Mammary epithelial cell (primary cell): ENCODE measurements at regions not wholly inside any gene's neighbourhood (a gene's known extent, or its start where the extent isn't known, plus 50 kb on each side); places are given as distances from the start of the nearest gene placed in this dataset.

ENCODE experiments used
- EZH2 ChIP-seq: IDR thresholded peaks from 2 replicates; pipeline ENCODE4 v1.6.1; 2012; ENCODE audit warnings: low read length, inconsistent platforms, borderline replicate concordance
- TF ChIP-seq, protein P1 (sequence below), 2 donors: IDR thresholded peaks in 1 of 2; conservative IDR thresholded peaks in 1 of 2; 2 replicates each; pipeline ENCODE4 v1.5.1; 2011 to 2012; ENCODE audit warnings: inconsistent platforms in 2 of 2, low read length in 2 of 2, mild to moderate bottlenecking in 2 of 2, control low read depth in 1 of 2, low read depth in 1 of 2; ENCODE audit not compliant: insufficient read depth in 1 of 2; ENCODE audit errors: extremely low read depth in 1 of 2

DNA sequence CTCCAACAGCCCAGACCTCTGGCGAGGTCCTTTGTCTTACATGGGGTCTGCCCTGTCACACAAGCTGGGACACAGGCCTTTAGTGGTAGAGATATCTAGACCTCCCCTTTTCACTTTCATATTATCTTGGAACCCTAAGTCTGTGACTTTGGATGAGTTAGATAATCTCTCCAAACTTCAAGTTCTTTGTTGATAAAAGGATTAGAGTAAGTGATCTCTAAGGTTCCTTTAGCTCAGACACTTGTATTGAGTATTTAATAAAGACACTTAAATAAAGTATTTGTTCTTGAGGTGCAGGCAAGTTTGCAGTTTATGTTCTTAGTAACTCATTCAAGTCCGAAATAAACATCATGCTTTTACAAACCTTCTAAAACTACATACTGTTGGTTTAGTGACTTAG is 459.6 kb downstream of the SHQ1 start:
- no peak for TF ChIP-seq EZH2
- TF ChIP-seq, protein P1, sequence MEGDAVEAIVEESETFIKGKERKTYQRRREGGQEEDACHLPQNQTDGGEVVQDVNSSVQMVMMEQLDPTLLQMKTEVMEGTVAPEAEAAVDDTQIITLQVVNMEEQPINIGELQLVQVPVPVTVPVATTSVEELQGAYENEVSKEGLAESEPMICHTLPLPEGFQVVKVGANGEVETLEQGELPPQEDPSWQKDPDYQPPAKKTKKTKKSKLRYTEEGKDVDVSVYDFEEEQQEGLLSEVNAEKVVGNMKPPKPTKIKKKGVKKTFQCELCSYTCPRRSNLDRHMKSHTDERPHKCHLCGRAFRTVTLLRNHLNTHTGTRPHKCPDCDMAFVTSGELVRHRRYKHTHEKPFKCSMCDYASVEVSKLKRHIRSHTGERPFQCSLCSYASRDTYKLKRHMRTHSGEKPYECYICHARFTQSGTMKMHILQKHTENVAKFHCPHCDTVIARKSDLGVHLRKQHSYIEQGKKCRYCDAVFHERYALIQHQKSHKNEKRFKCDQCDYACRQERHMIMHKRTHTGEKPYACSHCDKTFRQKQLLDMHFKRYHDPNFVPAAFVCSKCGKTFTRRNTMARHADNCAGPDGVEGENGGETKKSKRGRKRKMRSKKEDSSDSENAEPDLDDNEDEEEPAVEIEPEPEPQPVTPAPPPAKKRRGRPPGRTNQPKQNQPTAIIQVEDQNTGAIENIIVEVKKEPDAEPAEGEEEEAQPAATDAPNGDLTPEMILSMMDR (conservative IDR thresholded peaks at IDR 0.05 in 1 of 2, IDR thresholded peaks at IDR 0.05 in 1 of 2; ENCODE audit: extremely low read depth in 1 of 2, insufficient read depth in 1 of 2, low read depth in 1 of 2, low read length in 2 of 2) = no peak
